Panc1 (cell line): ENCODE measurements at regions not wholly inside any gene's neighbourhood (a gene's known extent, or its start where the extent isn't known, plus 50 kb on each side); places are given as distances from the start of the nearest gene placed in this dataset.

Experiments
- ATAC-seq: fragments of 200-7000 bp; cut with Tn5 transposase; 2 replicates; pipeline ENCODE4 v1.9.1; 2020; ENCODE audit warnings: mild to moderate bottlenecking, moderate library complexity
- BruUV-seq: library from RNA; stranded (reverse); fragments of 400-500 nt; replicated peaks from 2 replicates; lab custom pipeline; 2021; lab: Mats Ljungman, UMichigan
- CTCF ChIA-PET: fragments of 300-600 bp; sonication (Branson Sonifier 250); formaldehyde crosslinking; loops from one replicate; lab custom pipeline; 2022; ENCODE audit warnings: antibody characterized with exemption; lab: Charles Lee
- POLR2A ChIA-PET: fragments of 300-600 bp; sonication (Branson Sonifier 250); formaldehyde crosslinking; loops from one replicate; lab custom pipeline; 2022; ENCODE audit warnings: antibody characterized with exemption; lab: Charles Lee
- DNase-seq: peaks from one replicate; pipeline ENCODE4 v3.0.0-alpha.2; 2010; ENCODE audit warnings: low read depth, low spot score
- H3K27ac ChIP-seq: 2 replicates; pipeline ENCODE4 v1.5.1; 2011; ENCODE audit warnings: mild to moderate bottlenecking, low read length, inconsistent platforms
- H3K27me3 ChIP-seq: fragments of 200-500 bp; sonication (Bioruptor generic); 2 replicates; pipeline ENCODE4 v1.6.0; 2014; ENCODE audit warnings: low read length, inconsistent platforms; ENCODE audit not compliant: control insufficient read depth, insufficient read depth
- H3K36me3 ChIP-seq: fragments of 200-500 bp; sonication (Bioruptor generic); 2 replicates; pipeline ENCODE4 v1.5.1; 2014; ENCODE audit warnings: inconsistent platforms, mild to moderate bottlenecking, low read length, moderate library complexity; ENCODE audit not compliant: control insufficient read depth, insufficient read depth
- H3K4me1 ChIP-seq: 2 replicates; pipeline ENCODE4 v1.5.1; 2011; ENCODE audit warnings: inconsistent platforms, mild to moderate bottlenecking, low read length, moderate library complexity; ENCODE audit not compliant: control insufficient read depth, insufficient read depth
- H3K4me3 ChIP-seq, 2 experiments: 2 replicates each; pipeline ENCODE4 v1.5.1; 2011 to 2012; ENCODE audit warnings: low read depth in 2 of 2, low read length in 2 of 2, mild to moderate bottlenecking in 2 of 2, inconsistent platforms in 1 of 2, moderate library complexity in 1 of 2
- H3K9me3 ChIP-seq: fragments of 200-500 bp; sonication (Bioruptor generic); 2 replicates; pipeline ENCODE4 v1.5.1; 2014; ENCODE audit warnings: low read depth, mild to moderate bottlenecking, inconsistent platforms, low read length, moderate library complexity; ENCODE audit not compliant: control insufficient read depth, insufficient read depth
- POLR2AphosphoS5 ChIP-seq: IDR thresholded peaks from 2 replicates; pipeline ENCODE4 v1.6.1; 2012; ENCODE audit warnings: mild to moderate bottlenecking, low read depth, low read length, moderate library complexity
- SIN3A ChIP-seq: IDR thresholded peaks from 2 replicates; pipeline ENCODE4 v1.6.1; 2012; ENCODE audit warnings: low read depth, mild to moderate bottlenecking, low read length, moderate library complexity, borderline replicate concordance; ENCODE audit not compliant: insufficient read depth
- TCF7L2 ChIP-seq: IDR thresholded peaks from 2 replicates; pipeline ENCODE4 v1.6.1; 2011; ENCODE audit warnings: mild to moderate bottlenecking, low read depth, low read length, inconsistent platforms
- in situ Hi-C: cut with HindIII; loops from 2 replicates; pipeline ENCODE4 v1.10.0; 2016; ENCODE audit warnings: low sequenced_read_pairs, low pct_unique_long_range_greater_than_20kb
- intact Hi-C: fragments of 100-400 bp; cut with micrococcal nuclease; formaldehyde crosslinking; loops from one replicate; pipeline ENCODE4 v1.10.0; 2022; ENCODE audit not compliant: unreplicated experiment
- TF ChIP-seq, protein P1 (sequence below): fragments of 450-650 bp; IDR thresholded peaks from 2 replicates; pipeline ENCODE4 v1.5.1; 2017; ENCODE audit warnings: mild to moderate bottlenecking
- TF ChIP-seq, protein P2 (sequence below), 2 experiments: IDR thresholded peaks; 2 replicates each; pipeline ENCODE4 v1.6.1; 2011 to 2012; ENCODE audit warnings: low read depth in 2 of 2, control low read depth in 1 of 2, low read length in 1 of 2, mild to moderate bottlenecking in 1 of 2, moderate library complexity in 1 of 2; ENCODE audit not compliant: insufficient read depth in 1 of 2

DNA sequence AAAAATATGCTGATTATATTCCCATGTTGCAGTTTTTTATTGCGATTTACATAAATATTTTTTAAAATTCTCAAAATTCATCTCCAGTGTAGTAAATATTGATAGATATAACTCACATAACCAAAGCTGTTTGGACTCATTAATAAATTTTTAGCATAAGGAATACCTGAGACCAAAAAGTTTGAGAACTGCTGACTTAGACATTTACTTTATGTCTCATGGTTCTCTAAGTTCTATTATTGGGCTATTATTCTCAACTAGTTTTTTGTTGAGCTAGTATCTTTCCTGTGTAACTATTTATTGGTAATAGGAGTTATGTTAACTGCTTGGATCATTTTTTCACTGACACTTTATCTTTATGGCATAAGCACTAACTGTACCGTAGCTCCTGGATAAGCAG lies 1069.6 kb downstream of the ADGRL2 start:
- POLR2A ChIA-PET = no interaction called here
- CTCF ChIA-PET = no interaction called here
- intact Hi-C loops = no loop called here

DNA sequence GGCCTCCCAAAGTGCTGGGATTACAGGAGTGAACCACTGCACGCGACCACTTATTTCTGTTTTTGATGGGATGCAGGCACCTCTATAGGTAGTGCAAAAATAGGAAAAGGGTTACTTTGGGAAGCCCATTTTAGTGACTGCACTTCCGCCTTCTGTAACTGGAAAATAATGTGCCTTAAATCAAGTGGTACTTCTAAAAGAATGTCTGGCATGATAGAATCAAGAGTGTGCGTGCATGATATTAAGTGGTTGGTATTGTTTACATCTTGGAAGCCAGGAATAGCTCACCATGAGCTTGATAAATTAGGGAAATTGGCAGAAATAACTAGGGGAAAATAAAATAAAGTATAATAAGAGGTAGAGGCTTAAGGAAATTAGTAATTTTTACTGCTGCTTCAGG lies 1067.0 kb downstream of the ADGRL2 start:
- POLR2A ChIA-PET = no interaction called here
- DNase-seq = no peak
- ATAC-seq = no peak
- TF ChIP-seq POLR2AphosphoS5 (no peak), SIN3A (no peak), TCF7L2 (no peak)
- TF ChIP-seq, protein P1, sequence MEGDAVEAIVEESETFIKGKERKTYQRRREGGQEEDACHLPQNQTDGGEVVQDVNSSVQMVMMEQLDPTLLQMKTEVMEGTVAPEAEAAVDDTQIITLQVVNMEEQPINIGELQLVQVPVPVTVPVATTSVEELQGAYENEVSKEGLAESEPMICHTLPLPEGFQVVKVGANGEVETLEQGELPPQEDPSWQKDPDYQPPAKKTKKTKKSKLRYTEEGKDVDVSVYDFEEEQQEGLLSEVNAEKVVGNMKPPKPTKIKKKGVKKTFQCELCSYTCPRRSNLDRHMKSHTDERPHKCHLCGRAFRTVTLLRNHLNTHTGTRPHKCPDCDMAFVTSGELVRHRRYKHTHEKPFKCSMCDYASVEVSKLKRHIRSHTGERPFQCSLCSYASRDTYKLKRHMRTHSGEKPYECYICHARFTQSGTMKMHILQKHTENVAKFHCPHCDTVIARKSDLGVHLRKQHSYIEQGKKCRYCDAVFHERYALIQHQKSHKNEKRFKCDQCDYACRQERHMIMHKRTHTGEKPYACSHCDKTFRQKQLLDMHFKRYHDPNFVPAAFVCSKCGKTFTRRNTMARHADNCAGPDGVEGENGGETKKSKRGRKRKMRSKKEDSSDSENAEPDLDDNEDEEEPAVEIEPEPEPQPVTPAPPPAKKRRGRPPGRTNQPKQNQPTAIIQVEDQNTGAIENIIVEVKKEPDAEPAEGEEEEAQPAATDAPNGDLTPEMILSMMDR = no peak
- TF ChIP-seq, protein P2, sequence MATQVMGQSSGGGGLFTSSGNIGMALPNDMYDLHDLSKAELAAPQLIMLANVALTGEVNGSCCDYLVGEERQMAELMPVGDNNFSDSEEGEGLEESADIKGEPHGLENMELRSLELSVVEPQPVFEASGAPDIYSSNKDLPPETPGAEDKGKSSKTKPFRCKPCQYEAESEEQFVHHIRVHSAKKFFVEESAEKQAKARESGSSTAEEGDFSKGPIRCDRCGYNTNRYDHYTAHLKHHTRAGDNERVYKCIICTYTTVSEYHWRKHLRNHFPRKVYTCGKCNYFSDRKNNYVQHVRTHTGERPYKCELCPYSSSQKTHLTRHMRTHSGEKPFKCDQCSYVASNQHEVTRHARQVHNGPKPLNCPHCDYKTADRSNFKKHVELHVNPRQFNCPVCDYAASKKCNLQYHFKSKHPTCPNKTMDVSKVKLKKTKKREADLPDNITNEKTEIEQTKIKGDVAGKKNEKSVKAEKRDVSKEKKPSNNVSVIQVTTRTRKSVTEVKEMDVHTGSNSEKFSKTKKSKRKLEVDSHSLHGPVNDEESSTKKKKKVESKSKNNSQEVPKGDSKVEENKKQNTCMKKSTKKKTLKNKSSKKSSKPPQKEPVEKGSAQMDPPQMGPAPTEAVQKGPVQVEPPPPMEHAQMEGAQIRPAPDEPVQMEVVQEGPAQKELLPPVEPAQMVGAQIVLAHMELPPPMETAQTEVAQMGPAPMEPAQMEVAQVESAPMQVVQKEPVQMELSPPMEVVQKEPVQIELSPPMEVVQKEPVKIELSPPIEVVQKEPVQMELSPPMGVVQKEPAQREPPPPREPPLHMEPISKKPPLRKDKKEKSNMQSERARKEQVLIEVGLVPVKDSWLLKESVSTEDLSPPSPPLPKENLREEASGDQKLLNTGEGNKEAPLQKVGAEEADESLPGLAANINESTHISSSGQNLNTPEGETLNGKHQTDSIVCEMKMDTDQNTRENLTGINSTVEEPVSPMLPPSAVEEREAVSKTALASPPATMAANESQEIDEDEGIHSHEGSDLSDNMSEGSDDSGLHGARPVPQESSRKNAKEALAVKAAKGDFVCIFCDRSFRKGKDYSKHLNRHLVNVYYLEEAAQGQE (IDR thresholded peaks at IDR 0.05; ENCODE audit: insufficient read depth in 1 of 2, low read depth in 2 of 2, low read length in 1 of 2) = no peak
- Histone ChIP-seq H3K4me3 (no peak overlapping the region), H3K9me3 (no peaks in the 10 kb centered on the region), H3K36me3 (no peaks in the 10 kb centered on the region), H3K4me1 (no peaks in the 10 kb centered on the region), H3K27ac (no peak overlapping the region), H3K27me3 (no peaks in the 10 kb centered on the region)
- CTCF ChIA-PET = no interaction called here
- BruUV-seq = no TSS peak
- intact Hi-C loops (no loop called here), in situ Hi-C loops (no loop called here)

More for the DNA sequence above, 1069.6 kb downstream of the ADGRL2 start:
- in situ Hi-C loops = no loop called here
- no peak overlapping the region for H3K27ac ChIP-seq
- TF ChIP-seq POLR2AphosphoS5 (no peak), TCF7L2 (no peak), SIN3A (no peak)
- TF ChIP-seq, protein P2 (IDR thresholded peaks at IDR 0.05; ENCODE audit: insufficient read depth in 1 of 2, low read depth in 2 of 2, low read length in 1 of 2) = no peak
- TF ChIP-seq, protein P1 = no peak
- no peaks in the 10 kb centered on the region for H3K27me3 ChIP-seq
- H3K4me1 ChIP-seq = no peaks in the 10 kb centered on the region
- ATAC-seq (no peak), DNase-seq (no peak)
- no TSS peak for BruUV-seq
- H3K4me3 ChIP-seq = no peak overlapping the region
- H3K9me3 ChIP-seq = no peaks in the 10 kb centered on the region
- H3K36me3 ChIP-seq = no peaks in the 10 kb centered on the region
